ENCODE measurements at regions not wholly inside any gene's neighbourhood (a gene's known extent, or its start where the extent isn't known, plus 50 kb on each side); places are given as distances from the start of the nearest gene placed in this dataset.

- Histone ChIP-seq H3K27me3 (ENCODE audit: control insufficient read depth, insufficient read depth, low read length) (no peaks in the 10 kb centered on the region), H3K4me1 (ENCODE audit: control insufficient read depth, insufficient read depth, low read length) (no peaks in the 10 kb centered on the region), H3K27ac (ENCODE audit: low read length) (no peak overlapping the region), H3K36me3 (ENCODE audit: control insufficient read depth, insufficient read depth, low read length) (no peaks in the 10 kb centered on the region), H3K4me3 (ENCODE audit: low read length) (no peak overlapping the region), H3K9me3 (ENCODE audit: control insufficient read depth, low read depth, low read length) (peaks cover 6% of the 10 kb centered on the region)
- no peak for DNase-seq
- no CpG with 5 or more reads among the region's 4 CpGs for WGBS (ENCODE audit: insufficient coverage, low lambda C conversion rate)
Measured at GRCh38 chr2:142544173-142544572, 333.3 kb upstream of the KYNU start.

GRCh38 chr2:142542431-142542910, 335.0 kb upstream of the KYNU start:
- WGBS (ENCODE audit: insufficient coverage, low lambda C conversion rate), result 67% methylated on average over 1 of the region's 1 CpG
- Histone ChIP-seq H3K4me1 (ENCODE audit: control insufficient read depth, insufficient read depth, low read length) (no peaks in the 10 kb centered on the region), H3K27ac (ENCODE audit: low read length) (no peak overlapping the region), H3K4me3 (ENCODE audit: low read length) (no peak overlapping the region), H3K9me3 (ENCODE audit: control insufficient read depth, low read depth, low read length) (peaks cover 6% of the 10 kb centered on the region), H3K27me3 (ENCODE audit: control insufficient read depth, insufficient read depth, low read length) (no peaks in the 10 kb centered on the region), H3K36me3 (ENCODE audit: control insufficient read depth, insufficient read depth, low read length) (no peaks in the 10 kb centered on the region)
- DNase-seq, result no peak

GRCh38 chr2:142536966-142537365, 340.5 kb upstream of the KYNU start:
- Histone ChIP-seq H3K9me3 (ENCODE audit: control insufficient read depth, low read depth, low read length) (no peaks in the 10 kb centered on the region), H3K27me3 (ENCODE audit: control insufficient read depth, insufficient read depth, low read length) (no peaks in the 10 kb centered on the region), H3K4me3 (ENCODE audit: low read length) (no peak overlapping the region), H3K36me3 (ENCODE audit: control insufficient read depth, insufficient read depth, low read length) (no peaks in the 10 kb centered on the region), H3K4me1 (ENCODE audit: control insufficient read depth, insufficient read depth, low read length) (no peaks in the 10 kb centered on the region), H3K27ac (ENCODE audit: low read length) (no peak overlapping the region)
- WGBS (ENCODE audit: insufficient coverage, low lambda C conversion rate), result 90% methylated on average over 3 of the region's 6 CpGs
- no peak for DNase-seq

- Histone ChIP-seq H3K36me3 (ENCODE audit: control insufficient read depth, insufficient read depth, low read length) (no peaks in the 10 kb centered on the region), H3K9me3 (ENCODE audit: control insufficient read depth, low read depth, low read length) (no peaks in the 10 kb centered on the region), H3K27ac (ENCODE audit: low read length) (no peak overlapping the region), H3K4me1 (ENCODE audit: control insufficient read depth, insufficient read depth, low read length) (no peaks in the 10 kb centered on the region), H3K4me3 (ENCODE audit: low read length) (no peak overlapping the region), H3K27me3 (ENCODE audit: control insufficient read depth, insufficient read depth, low read length) (no peaks in the 10 kb centered on the region)
- DNase-seq, result no peak
- no CpG with 5 or more reads among the region's 6 CpGs for WGBS (ENCODE audit: insufficient coverage, low lambda C conversion rate)
Measured at GRCh38 chr2:142536492-142536891, 341.0 kb upstream of the KYNU start.

GRCh38 chr2:142535311-142535710, 342.2 kb upstream of the KYNU start:
- no peak overlapping the region for H3K4me3 ChIP-seq (ENCODE audit: low read length)
- DNase-seq, result no peak
- H3K27ac ChIP-seq (ENCODE audit: low read length), result no peak overlapping the region
- no peaks in the 10 kb centered on the region for H3K9me3 ChIP-seq (ENCODE audit: control insufficient read depth, low read depth, low read length)
- H3K27me3 ChIP-seq (ENCODE audit: control insufficient read depth, insufficient read depth, low read length), result no peaks in the 10 kb centered on the region
- no peaks in the 10 kb centered on the region for H3K36me3 ChIP-seq (ENCODE audit: control insufficient read depth, insufficient read depth, low read length)
- H3K4me1 ChIP-seq (ENCODE audit: control insufficient read depth, insufficient read depth, low read length), result no peaks in the 10 kb centered on the region

GRCh38 chr2:142533177-142533576, 344.3 kb upstream of the KYNU start:
- Histone ChIP-seq H3K27me3 (ENCODE audit: control insufficient read depth, insufficient read depth, low read length) (no peaks in the 10 kb centered on the region), H3K9me3 (ENCODE audit: control insufficient read depth, low read depth, low read length) (no peaks in the 10 kb centered on the region), H3K4me1 (ENCODE audit: control insufficient read depth, insufficient read depth, low read length) (no peaks in the 10 kb centered on the region), H3K36me3 (ENCODE audit: control insufficient read depth, insufficient read depth, low read length) (no peaks in the 10 kb centered on the region), H3K4me3 (ENCODE audit: low read length) (no peak overlapping the region), H3K27ac (ENCODE audit: low read length) (no peak overlapping the region)
- DNase-seq, result no peak
- no CpG with 5 or more reads among the region's 5 CpGs for WGBS (ENCODE audit: insufficient coverage, low lambda C conversion rate)

GRCh38 chr2:142531377-142531776, 346.1 kb upstream of the KYNU start:
- no peaks in the 10 kb centered on the region for H3K9me3 ChIP-seq (ENCODE audit: control insufficient read depth, low read depth, low read length)
- no peaks in the 10 kb centered on the region for H3K27me3 ChIP-seq (ENCODE audit: control insufficient read depth, insufficient read depth, low read length)
- no peak overlapping the region for H3K4me3 ChIP-seq (ENCODE audit: low read length)
- H3K4me1 ChIP-seq (ENCODE audit: control insufficient read depth, insufficient read depth, low read length), result no peaks in the 10 kb centered on the region
- DNase-seq, result no peak
- no peak overlapping the region for H3K27ac ChIP-seq (ENCODE audit: low read length)
- WGBS (ENCODE audit: insufficient coverage, low lambda C conversion rate), result no CpG with 5 or more reads among the region's 4 CpGs
- no peaks in the 10 kb centered on the region for H3K36me3 ChIP-seq (ENCODE audit: control insufficient read depth, insufficient read depth, low read length)

GRCh38 chr2:142525720-142526119, 351.7 kb upstream of the KYNU start:
- H3K9me3 ChIP-seq (ENCODE audit: control insufficient read depth, low read depth, low read length), result no peaks in the 10 kb centered on the region
- no peaks in the 10 kb centered on the region for H3K36me3 ChIP-seq (ENCODE audit: control insufficient read depth, insufficient read depth, low read length)
- no peaks in the 10 kb centered on the region for H3K4me1 ChIP-seq (ENCODE audit: control insufficient read depth, insufficient read depth, low read length)
- H3K27ac ChIP-seq (ENCODE audit: low read length), result no peak overlapping the region
- no peaks in the 10 kb centered on the region for H3K27me3 ChIP-seq (ENCODE audit: control insufficient read depth, insufficient read depth, low read length)
- H3K4me3 ChIP-seq (ENCODE audit: low read length), result no peak overlapping the region
- 100% methylated on average over 2 of the region's 3 CpGs for WGBS (ENCODE audit: insufficient coverage, low lambda C conversion rate)
- no peak for DNase-seq

- no CpG with 5 or more reads among the region's 3 CpGs for whole genome bisulfite sequencing (ENCODE audit: insufficient coverage, low lambda C conversion rate)
- H3K36me3 ChIP-seq (ENCODE audit: control insufficient read depth, insufficient read depth, low read length), result no peaks in the 10 kb centered on the region
- DNase-seq, result no peak
Measured at GRCh38 chr2:142521492-142521891, 356.0 kb upstream of the KYNU start.

GRCh38 chr2:142515493-142515892, 362.0 kb upstream of the KYNU start:
- Histone ChIP-seq H3K4me3 (ENCODE audit: low read length) (no peak overlapping the region), H3K27me3 (ENCODE audit: control insufficient read depth, insufficient read depth, low read length) (no peaks in the 10 kb centered on the region), H3K27ac (ENCODE audit: low read length) (no peak overlapping the region), H3K36me3 (ENCODE audit: control insufficient read depth, insufficient read depth, low read length) (no peaks in the 10 kb centered on the region), H3K9me3 (ENCODE audit: control insufficient read depth, low read depth, low read length) (no peaks in the 10 kb centered on the region), H3K4me1 (ENCODE audit: control insufficient read depth, insufficient read depth, low read length) (no peaks in the 10 kb centered on the region)
- DNase-seq, result no peak
- WGBS (ENCODE audit: insufficient coverage, low lambda C conversion rate), result no CpG with 5 or more reads among the region's 2 CpGs

More at GRCh38 chr2:142521492-142521891, 356.0 kb upstream of the KYNU start:
- Histone ChIP-seq H3K4me3 (ENCODE audit: low read length) (no peak overlapping the region), H3K27me3 (ENCODE audit: control insufficient read depth, insufficient read depth, low read length) (no peaks in the 10 kb centered on the region), H3K27ac (ENCODE audit: low read length) (no peak overlapping the region), H3K4me1 (ENCODE audit: control insufficient read depth, insufficient read depth, low read length) (no peaks in the 10 kb centered on the region), H3K9me3 (ENCODE audit: control insufficient read depth, low read depth, low read length) (no peaks in the 10 kb centered on the region)

- 67% methylated on average over 2 of the region's 3 CpGs for WGBS (ENCODE audit: insufficient coverage, low lambda C conversion rate)
- H3K27ac ChIP-seq (ENCODE audit: low read length), result no peak overlapping the region
- H3K27me3 ChIP-seq (ENCODE audit: control insufficient read depth, insufficient read depth, low read length), result no peaks in the 10 kb centered on the region
- no peaks in the 10 kb centered on the region for H3K36me3 ChIP-seq (ENCODE audit: control insufficient read depth, insufficient read depth, low read length)
- no peak overlapping the region for H3K4me3 ChIP-seq (ENCODE audit: low read length)
- no peaks in the 10 kb centered on the region for H3K4me1 ChIP-seq (ENCODE audit: control insufficient read depth, insufficient read depth, low read length)
- DNase-seq, result no peak
- no peaks in the 10 kb centered on the region for H3K9me3 ChIP-seq (ENCODE audit: control insufficient read depth, low read depth, low read length)
Measured at GRCh38 chr2:142509401-142509800, 368.1 kb upstream of the KYNU start.
